ENCODE measurements at regions not wholly inside any gene's neighbourhood (a gene's known extent, or its start where the extent isn't known, plus 50 kb on each side); places are given as distances from the start of the nearest gene placed in this dataset.

DNA sequence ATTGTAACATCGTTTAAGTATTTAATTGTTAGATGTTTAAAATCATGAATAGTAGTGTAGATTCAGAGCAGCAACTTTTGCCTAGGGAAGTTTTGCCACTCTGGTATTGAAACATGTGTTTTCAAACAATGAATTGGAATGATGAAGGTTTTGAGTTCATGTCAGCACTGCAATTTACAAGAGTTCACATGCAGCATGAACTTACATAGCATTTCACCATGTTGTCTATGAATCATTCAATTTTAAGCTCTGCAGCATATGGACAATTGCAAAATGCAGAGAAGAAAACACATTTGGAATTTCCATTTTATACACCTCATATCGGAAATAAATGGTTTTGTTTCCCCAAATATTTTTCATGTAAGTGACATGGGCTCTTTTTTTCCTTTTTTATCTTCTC, 170.7 kb upstream of the CDKN3 start:
- Histone ChIP-seq H3K9ac (ENCODE audit: low read depth, low read length) (no peak overlapping the region), H3K4me1 (ENCODE audit: insufficient read depth, low read length) (peaks cover 17% of the 10 kb centered on the region), H3K36me3 (ENCODE audit: insufficient read depth, low read length) (no peaks in the 10 kb centered on the region), H3K27ac (ENCODE audit: low read depth, low read length) (no peak overlapping the region), H3K9me3 (ENCODE audit: insufficient read depth, low read depth, low read length) (peaks cover 3% of the 10 kb centered on the region; the same call in 1 of the 2 replicates), H3K27me3 (ENCODE audit: insufficient read depth, low read length) (peaks cover 23% of the 10 kb centered on the region), H3K4me3 (ENCODE audit: low read length) (no peak overlapping the region)
- WGBS = 90% methylated on average over 2 of the region's 2 CpGs

DNA sequence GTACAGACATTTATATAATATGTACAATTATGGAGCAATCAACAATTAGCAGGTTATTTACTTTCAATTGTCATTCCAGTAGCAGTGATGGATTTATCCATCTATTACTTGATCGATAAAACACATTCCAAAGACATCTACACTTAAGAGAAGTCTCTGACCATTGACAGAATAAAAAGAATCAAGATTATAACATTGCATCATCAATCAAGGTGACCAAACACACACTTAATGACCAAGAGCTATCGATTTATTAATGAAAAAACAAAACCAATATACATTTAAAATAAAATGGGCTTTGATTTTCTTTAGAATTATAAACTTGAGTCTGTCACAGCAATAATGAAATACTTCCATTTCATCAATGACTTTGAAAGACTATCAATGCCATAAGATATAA, 170.2 kb upstream of the CDKN3 start:
- H3K9me3 ChIP-seq (ENCODE audit: insufficient read depth, low read depth, low read length) = peaks cover 3% of the 10 kb centered on the region; the same call in 1 of the 2 replicates
- no peak overlapping the region for H3K9ac ChIP-seq (ENCODE audit: low read depth, low read length)
- H3K36me3 ChIP-seq (ENCODE audit: insufficient read depth, low read length) = no peaks in the 10 kb centered on the region
- H3K4me3 ChIP-seq (ENCODE audit: low read length) = no peak overlapping the region
- peaks cover 18% of the 10 kb centered on the region for H3K27me3 ChIP-seq (ENCODE audit: insufficient read depth, low read length)
- WGBS = 99% methylated on average over 2 of the region's 2 CpGs
- H3K27ac ChIP-seq (ENCODE audit: low read depth, low read length) = no peak overlapping the region
- peaks cover 13% of the 10 kb centered on the region for H3K4me1 ChIP-seq (ENCODE audit: insufficient read depth, low read length)

DNA sequence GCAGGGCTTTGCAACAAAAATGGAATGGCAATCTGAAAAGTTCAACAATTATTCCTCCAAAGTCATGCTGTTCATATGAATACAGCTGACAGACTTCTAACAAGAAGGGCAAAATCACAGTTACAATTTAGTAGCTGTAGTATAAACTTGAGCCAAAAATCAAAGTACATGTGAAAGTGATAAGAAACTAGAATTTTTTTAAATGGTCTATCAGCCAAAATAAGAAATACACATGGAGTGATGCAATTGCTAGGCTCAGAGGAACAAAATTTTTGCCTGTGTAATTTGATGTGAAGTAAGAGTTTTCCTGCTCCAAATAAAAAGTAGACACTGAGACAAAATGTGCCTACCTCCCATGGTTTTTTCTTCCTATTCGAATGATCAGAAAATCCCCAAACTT, 167.7 kb upstream of the CDKN3 start:
- Histone ChIP-seq H3K4me1 (ENCODE audit: insufficient read depth, low read length) (no peaks in the 10 kb centered on the region), H3K27ac (ENCODE audit: low read depth, low read length) (no peak overlapping the region)
- WGBS = 78% methylated on average over 1 of the region's 1 CpG

DNA sequence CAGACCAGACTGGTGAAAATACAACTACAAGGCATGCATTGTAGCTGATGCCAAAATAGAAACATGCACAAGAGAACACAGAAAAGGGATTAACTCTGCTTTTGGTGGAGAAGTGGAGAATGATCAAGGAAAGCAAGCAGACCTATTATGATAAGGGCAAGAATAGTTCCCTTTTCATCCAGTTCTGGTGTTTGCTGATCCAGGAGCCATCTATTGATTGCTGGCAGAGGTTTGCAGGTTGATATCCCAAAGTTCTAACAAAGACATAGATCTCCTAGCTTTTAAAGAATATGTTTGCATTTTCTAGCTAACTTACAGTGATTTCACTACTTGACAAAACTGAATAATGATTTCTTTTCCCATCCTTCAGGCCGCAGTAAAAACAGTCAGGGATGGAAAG, 166.2 kb upstream of the CDKN3 start:
- Histone ChIP-seq H3K9ac (ENCODE audit: low read depth, low read length) (no peak overlapping the region), H3K27me3 (ENCODE audit: insufficient read depth, low read length) (no peaks in the 10 kb centered on the region), H3K4me1 (ENCODE audit: insufficient read depth, low read length) (no peaks in the 10 kb centered on the region), H3K27ac (ENCODE audit: low read depth, low read length) (no peak overlapping the region), H3K36me3 (ENCODE audit: insufficient read depth, low read length) (no peaks in the 10 kb centered on the region), H3K9me3 (ENCODE audit: insufficient read depth, low read depth, low read length) (peaks cover 6% of the 10 kb centered on the region), H3K4me3 (ENCODE audit: low read length) (no peak overlapping the region)
- WGBS = 94% methylated on average over 1 of the region's 1 CpG

More for the DNA sequence above, 167.7 kb upstream of the CDKN3 start:
- H3K9me3 ChIP-seq (ENCODE audit: insufficient read depth, low read depth, low read length) = peaks cover 6% of the 10 kb centered on the region
- no peaks in the 10 kb centered on the region; the same call in 1 of the 2 replicates for H3K27me3 ChIP-seq (ENCODE audit: insufficient read depth, low read length)
- no peak overlapping the region for H3K9ac ChIP-seq (ENCODE audit: low read depth, low read length)
- no peaks in the 10 kb centered on the region for H3K36me3 ChIP-seq (ENCODE audit: insufficient read depth, low read length)
- H3K4me3 ChIP-seq (ENCODE audit: low read length) = no peak overlapping the region

DNA sequence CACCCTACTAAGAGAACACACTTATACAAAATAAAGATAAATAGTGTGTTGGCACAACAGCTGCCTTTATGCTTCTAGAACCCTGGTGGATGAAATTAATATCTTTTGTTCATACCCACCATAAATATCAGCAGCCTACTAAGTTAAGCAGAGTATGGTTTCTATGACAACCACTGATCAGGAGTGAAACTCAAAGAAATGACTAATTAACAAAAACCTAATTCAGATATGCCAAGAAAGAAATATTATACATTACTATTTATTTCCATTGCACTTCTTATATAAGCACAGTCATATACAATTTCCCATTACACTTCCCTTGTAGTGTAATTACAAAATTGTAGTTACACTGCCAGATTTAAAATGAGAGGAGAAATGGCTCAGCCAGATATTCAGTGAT, 164.1 kb upstream of the CDKN3 start:
- H3K9ac ChIP-seq (ENCODE audit: low read depth, low read length) = no peak overlapping the region
- H3K9me3 ChIP-seq (ENCODE audit: insufficient read depth, low read depth, low read length) = peaks cover 5% of the 10 kb centered on the region
- no peaks in the 10 kb centered on the region for H3K27me3 ChIP-seq (ENCODE audit: insufficient read depth, low read length)
- no peaks in the 10 kb centered on the region for H3K4me1 ChIP-seq (ENCODE audit: insufficient read depth, low read length)
- no peaks in the 10 kb centered on the region for H3K36me3 ChIP-seq (ENCODE audit: insufficient read depth, low read length)
- no peak overlapping the region for H3K27ac ChIP-seq (ENCODE audit: low read depth, low read length)
- no peak overlapping the region for H3K4me3 ChIP-seq (ENCODE audit: low read length)

DNA sequence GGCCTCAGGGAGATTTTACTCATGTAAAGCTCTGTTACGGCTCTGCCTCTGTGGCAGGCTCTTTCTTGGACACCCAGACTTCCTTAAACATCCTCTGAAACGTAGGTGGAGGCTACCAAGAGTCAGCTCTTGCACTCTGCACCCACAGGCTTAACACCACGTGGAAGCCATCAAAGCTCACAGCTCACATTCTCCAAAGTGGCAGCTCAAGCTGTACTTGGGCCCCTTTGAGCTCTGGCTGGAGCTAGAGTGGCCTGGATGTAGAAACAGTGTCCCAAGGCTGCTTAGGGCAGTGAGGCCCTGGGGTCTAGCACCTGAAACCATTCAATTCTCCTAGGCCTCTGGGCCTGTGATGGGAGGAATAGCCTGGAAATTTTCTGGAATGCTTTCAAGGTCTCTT, 155.3 kb upstream of the CDKN3 start:
- 86% methylated on average over 3 of the region's 3 CpGs for WGBS
- no peaks in the 10 kb centered on the region for H3K4me1 ChIP-seq (ENCODE audit: insufficient read depth, low read length)
- no peaks in the 10 kb centered on the region for H3K27me3 ChIP-seq (ENCODE audit: insufficient read depth, low read length)
- H3K9ac ChIP-seq (ENCODE audit: low read depth, low read length) = no peak overlapping the region
- no peak overlapping the region for H3K27ac ChIP-seq (ENCODE audit: low read depth, low read length)
- no peaks in the 10 kb centered on the region for H3K36me3 ChIP-seq (ENCODE audit: insufficient read depth, low read length)
- no peak overlapping the region for H3K4me3 ChIP-seq (ENCODE audit: low read length)
- peaks cover 11% of the 10 kb centered on the region; the same call in 1 of the 2 replicates for H3K9me3 ChIP-seq (ENCODE audit: insufficient read depth, low read depth, low read length)

DNA sequence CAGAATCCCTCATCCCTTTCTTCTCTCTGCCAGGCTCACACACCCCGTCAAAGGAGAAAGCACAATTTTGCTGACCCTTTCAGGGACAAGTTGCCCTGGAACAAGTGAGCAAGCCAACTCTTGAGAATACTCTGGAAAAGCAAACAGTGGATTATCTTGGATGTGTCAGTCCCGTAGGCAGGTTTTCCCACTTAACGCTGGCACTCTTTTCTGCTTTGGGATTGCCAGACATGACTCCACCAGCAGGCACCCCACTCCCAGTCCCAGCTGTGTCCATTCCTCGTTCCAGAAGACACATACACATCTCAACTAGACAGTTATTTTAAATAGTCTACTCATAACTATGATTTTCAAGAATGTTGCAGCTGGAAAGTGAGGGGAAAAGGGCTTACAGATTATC, 145.5 kb upstream of the CDKN3 start:
- no peak overlapping the region for H3K27ac ChIP-seq (ENCODE audit: low read depth, low read length)
- H3K36me3 ChIP-seq (ENCODE audit: insufficient read depth, low read length) = no peaks in the 10 kb centered on the region
- WGBS = 91% methylated on average over 4 of the region's 4 CpGs
- H3K27me3 ChIP-seq (ENCODE audit: insufficient read depth, low read length) = peaks cover 26% of the 10 kb centered on the region; the same call in 1 of the 2 replicates
- peaks cover 7% of the 10 kb centered on the region; the same call in 1 of the 2 replicates for H3K4me1 ChIP-seq (ENCODE audit: insufficient read depth, low read length)
- no peaks in the 10 kb centered on the region for H3K9me3 ChIP-seq (ENCODE audit: insufficient read depth, low read depth, low read length)
- H3K4me3 ChIP-seq (ENCODE audit: low read length) = no peak overlapping the region
- H3K9ac ChIP-seq (ENCODE audit: low read depth, low read length) = no peak overlapping the region

DNA sequence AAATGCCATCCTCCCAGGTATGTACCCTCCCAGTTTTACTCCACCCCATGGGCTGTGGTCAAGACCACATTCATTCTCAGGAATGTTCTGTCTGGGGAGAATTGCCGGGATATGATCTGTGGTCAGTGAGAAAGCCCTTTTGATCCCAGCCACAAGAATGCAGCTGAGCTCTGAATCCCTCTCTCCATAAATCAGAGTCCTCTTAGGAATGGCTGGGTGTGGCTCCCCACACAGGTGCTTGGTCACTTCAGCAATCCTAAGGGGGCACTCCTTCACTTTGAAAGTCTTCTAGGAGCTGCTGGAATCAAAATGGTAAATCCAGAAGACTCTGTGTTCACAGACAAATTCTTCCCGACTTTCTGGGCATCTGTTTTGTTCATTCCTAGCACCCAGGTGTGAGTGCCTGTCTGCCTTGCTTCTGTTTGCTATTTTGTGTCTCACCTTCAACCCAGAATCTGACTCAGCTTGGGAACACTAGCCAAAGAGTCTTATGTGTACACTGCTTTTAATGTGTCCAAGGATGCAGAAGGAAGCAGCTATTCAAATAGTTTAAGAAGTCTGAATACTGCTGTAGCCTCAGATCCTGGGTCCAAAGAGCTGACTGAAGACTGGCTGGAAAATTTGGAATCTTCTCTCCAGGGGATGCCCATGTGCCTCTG, 144.6 kb upstream of the CDKN3 start:
- H3K4me3 ChIP-seq (ENCODE audit: low read length) = no peak overlapping the region
- WGBS = 88% methylated on average over 2 of the region's 2 CpGs

DNA sequence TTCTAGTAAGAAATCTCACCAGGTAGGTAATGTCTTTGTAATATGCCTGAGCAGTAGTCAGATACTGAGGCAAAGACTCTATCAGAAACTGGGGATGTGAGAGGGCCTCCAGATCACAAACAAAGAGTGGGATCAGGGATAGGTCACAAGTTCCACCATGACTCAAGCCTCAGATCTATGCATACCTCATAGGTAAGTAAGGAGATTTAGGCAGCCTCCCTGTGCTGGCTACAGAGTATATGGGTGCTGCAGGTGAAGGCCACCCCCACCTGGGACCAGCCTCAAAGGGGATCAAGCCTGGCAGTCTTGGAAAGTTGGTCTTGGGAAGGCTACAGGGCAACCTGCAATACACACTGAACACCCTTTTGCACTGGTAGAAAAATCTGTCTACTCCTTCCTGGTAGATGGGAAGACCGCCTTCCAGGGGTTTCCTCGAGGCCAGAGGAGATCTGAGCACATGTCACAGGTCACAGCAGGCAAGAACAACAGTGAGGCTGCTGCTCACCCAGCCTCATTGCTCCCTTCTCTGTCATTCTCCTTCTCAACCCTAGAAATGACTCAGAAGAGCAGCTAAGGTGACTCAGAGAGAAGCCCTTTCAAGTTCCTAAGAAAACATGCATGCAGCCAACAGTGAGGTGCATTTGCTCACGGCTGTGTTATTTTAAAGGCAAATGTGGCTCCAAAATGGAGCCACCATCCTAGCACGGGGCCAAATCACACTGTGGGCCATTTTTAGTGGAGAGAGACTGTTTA, 143.4 kb upstream of the CDKN3 start:
- H3K4me3 ChIP-seq (ENCODE audit: low read length) = no peak overlapping the region

More for the DNA sequence above, 144.6 kb upstream of the CDKN3 start:
- peaks cover 14% of the 10 kb centered on the region for H3K4me1 ChIP-seq (ENCODE audit: insufficient read depth, low read length)
- peaks cover 26% of the 10 kb centered on the region; the same call in 1 of the 2 replicates for H3K27me3 ChIP-seq (ENCODE audit: insufficient read depth, low read length)
- H3K27ac ChIP-seq (ENCODE audit: low read depth, low read length) = no peak overlapping the region
- H3K9ac ChIP-seq (ENCODE audit: low read depth, low read length) = no peak overlapping the region
- no peaks in the 10 kb centered on the region for H3K9me3 ChIP-seq (ENCODE audit: insufficient read depth, low read depth, low read length)
- H3K36me3 ChIP-seq (ENCODE audit: insufficient read depth, low read length) = no peaks in the 10 kb centered on the region

DNA sequence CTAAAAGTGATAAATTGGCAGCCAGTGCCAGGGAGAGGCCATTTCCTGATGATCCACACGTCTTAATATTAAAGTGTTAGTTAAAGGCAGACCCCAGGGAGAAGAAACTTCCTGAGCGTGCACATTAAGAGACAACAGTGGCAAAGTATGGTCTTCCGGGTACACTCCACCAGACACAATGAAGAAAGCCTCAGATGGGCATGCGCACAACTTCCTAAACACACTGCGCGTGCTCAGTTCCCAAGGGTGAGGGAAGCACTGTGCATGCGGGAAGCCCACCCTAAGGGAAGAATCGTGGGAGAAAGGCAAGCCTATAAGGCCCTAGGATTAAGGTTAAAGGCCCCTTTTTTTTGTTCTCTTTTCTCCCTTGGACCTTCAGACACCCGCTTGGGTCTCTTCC, 140.7 kb upstream of the CDKN3 start:
- Histone ChIP-seq H3K27me3 (ENCODE audit: insufficient read depth, low read length) (peaks cover 26% of the 10 kb centered on the region; the same call in 1 of the 2 replicates), H3K9me3 (ENCODE audit: insufficient read depth, low read depth, low read length) (no peaks in the 10 kb centered on the region), H3K9ac (ENCODE audit: low read depth, low read length) (no peak overlapping the region), H3K36me3 (ENCODE audit: insufficient read depth, low read length) (no peaks in the 10 kb centered on the region), H3K4me3 (ENCODE audit: low read length) (no peak overlapping the region), H3K4me1 (ENCODE audit: insufficient read depth, low read length) (peaks cover 23% of the 10 kb centered on the region), H3K27ac (ENCODE audit: low read depth, low read length) (no peak overlapping the region)
- 85% methylated on average over 9 of the region's 9 CpGs for WGBS

More for the DNA sequence above, 143.4 kb upstream of the CDKN3 start:
- H3K9me3 ChIP-seq (ENCODE audit: insufficient read depth, low read depth, low read length) = no peaks in the 10 kb centered on the region
- no peak overlapping the region for H3K9ac ChIP-seq (ENCODE audit: low read depth, low read length)
- H3K4me1 ChIP-seq (ENCODE audit: insufficient read depth, low read length) = peaks cover 24% of the 10 kb centered on the region
- H3K27ac ChIP-seq (ENCODE audit: low read depth, low read length) = no peak overlapping the region
- 81% methylated on average over 4 of the region's 4 CpGs for WGBS
- H3K27me3 ChIP-seq (ENCODE audit: insufficient read depth, low read length) = peaks cover 26% of the 10 kb centered on the region; the same call in 1 of the 2 replicates
- H3K36me3 ChIP-seq (ENCODE audit: insufficient read depth, low read length) = no peaks in the 10 kb centered on the region

DNA sequence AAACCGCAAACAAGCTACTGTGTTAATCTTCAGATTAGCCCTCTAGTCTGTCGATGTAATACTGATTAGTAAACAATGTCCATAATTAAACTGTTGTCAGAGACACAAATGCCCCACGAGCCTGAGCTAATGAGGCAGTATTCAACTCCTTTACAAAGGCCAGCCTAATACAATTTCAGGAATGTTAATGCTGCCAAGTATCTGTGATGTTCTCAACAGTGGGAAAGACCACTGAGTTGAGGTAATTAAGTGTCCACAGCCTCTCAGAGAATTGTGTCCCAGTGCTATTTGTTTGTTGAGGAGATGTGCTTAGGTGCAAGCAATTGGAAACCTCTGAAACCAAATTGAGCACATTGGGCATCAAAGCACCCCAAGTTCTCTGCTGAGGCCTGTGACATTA, 139.4 kb upstream of the CDKN3 start:
- WGBS = 58% methylated on average over 3 of the region's 3 CpGs

More for the DNA sequence above, 139.4 kb upstream of the CDKN3 start:
- peak overlapping the region; percentile 32; the same call in 1 of the 2 replicates for H3K27ac ChIP-seq (ENCODE audit: low read depth, low read length)
- no peak overlapping the region for H3K9ac ChIP-seq (ENCODE audit: low read depth, low read length)
- no peaks in the 10 kb centered on the region for H3K9me3 ChIP-seq (ENCODE audit: insufficient read depth, low read depth, low read length)
- H3K4me3 ChIP-seq (ENCODE audit: low read length) = no peak overlapping the region
- no peaks in the 10 kb centered on the region for H3K36me3 ChIP-seq (ENCODE audit: insufficient read depth, low read length)
- H3K27me3 ChIP-seq (ENCODE audit: insufficient read depth, low read length) = peaks cover 21% of the 10 kb centered on the region; the same call in 1 of the 2 replicates
- H3K4me1 ChIP-seq (ENCODE audit: insufficient read depth, low read length) = peaks cover 31% of the 10 kb centered on the region

Data from HUES64 (cell line).